SK-N-SH (cell line): ENCODE measurements at regions not wholly inside any gene's neighbourhood (a gene's known extent, or its start where the extent isn't known, plus 50 kb on each side); places are given as distances from the start of the nearest gene placed in this dataset.

Experiments used
- CTCF ChIA-PET: fragments of 300-600, 350-600 bp; formaldehyde crosslinking; extraction: SDS; loops from one replicate; lab custom pipeline; 2021; lab: Yijun Ruan, JAX
- POLR2A ChIA-PET: fragments of 350-600 bp; sonication (Branson Sonifier 250); formaldehyde crosslinking; extraction: SDS; loops from one replicate; lab custom pipeline; 2020; ENCODE audit warnings: antibody characterized with exemption, inconsistent platforms; lab: Yijun Ruan, JAX
- DNase-seq: peaks from one replicate; pipeline ENCODE4 v3.0.0; 2012
- H2AFZ ChIP-seq: fragments of 200-600 bp; sonication (generic); 2 replicates; pipeline ENCODE4 v1.8.1; 2016; ENCODE audit warnings: antibody characterized with exemption, mild to moderate bottlenecking, low read depth
- H3F3A ChIP-seq: fragments of 200-600 bp; sonication (generic); replicated peaks from 2 replicates; pipeline ENCODE3; 2016; ENCODE audit warnings: antibody characterized with exemption, mild to moderate bottlenecking; ENCODE audit not compliant: insufficient read depth
- H3K27ac ChIP-seq, 2 experiments: fragments of 200-500 bp in 1 of 2; fragments of 200-600 bp in 1 of 2; sonication (Bioruptor generic) in 1 of 2; sonication (generic), shearing (Covaris generic) in 1 of 2; 2 replicates each; pipeline versions ENCODE4 v1.5.1 to v1.6.1; 2014 to 2016; ENCODE audit warnings: low read depth in 2 of 2, inconsistent platforms in 1 of 2, low read length in 1 of 2, mild to moderate bottlenecking in 1 of 2, mixed read lengths in 1 of 2
- H3K27me3 ChIP-seq: fragments of 200-600 bp; sonication (generic), shearing (Covaris generic); 2 replicates; pipeline ENCODE4 v1.6.1; 2016; ENCODE audit warnings: mixed run types; ENCODE audit not compliant: insufficient read depth
- H3K36me3 ChIP-seq, 2 experiments: fragments of 200-500 bp in 1 of 2; fragments of 200-600 bp in 1 of 2; sonication (Bioruptor generic) in 1 of 2; sonication (generic) in 1 of 2; replicated peaks in 1 of 2; 2 replicates each; pipeline versions ENCODE3 to v1.5.1; 2014 to 2016; ENCODE audit warnings: low read length in 1 of 2, mild to moderate bottlenecking in 1 of 2; ENCODE audit not compliant: insufficient read depth in 2 of 2, control insufficient read depth in 1 of 2
- H3K4me1 ChIP-seq, 2 experiments: fragments of 200-500 bp in 1 of 2; fragments of 200-600 bp in 1 of 2; sonication (Bioruptor generic) in 1 of 2; sonication (generic), shearing (Covaris generic) in 1 of 2; 2 replicates each; pipeline versions ENCODE4 v1.5.1 to v1.6.1; 2014 to 2016; ENCODE audit warnings: low read depth in 1 of 2, low read length in 1 of 2, mixed run types in 1 of 2; ENCODE audit not compliant: insufficient read depth in 2 of 2, control insufficient read depth in 1 of 2
- H3K4me2 ChIP-seq: fragments of 200-600 bp; sonication (generic), shearing (Covaris generic); 2 replicates; pipeline ENCODE4 v1.6.1; 2017; ENCODE audit warnings: mixed run types
- H3K4me3 ChIP-seq, 2 experiments: fragments of 200-500 bp in 1 of 2; fragments of 200-600 bp in 1 of 2; sonication (Bioruptor generic) in 1 of 2; sonication (generic), shearing (Covaris generic) in 1 of 2; 2 replicates each; pipeline versions ENCODE4 v1.5.1 to v1.8.1; 2014 to 2016; ENCODE audit warnings: low read depth in 2 of 2, inconsistent platforms in 1 of 2, low read length in 1 of 2, mild to moderate bottlenecking in 1 of 2, mixed read lengths in 1 of 2, moderate library complexity in 1 of 2
- H3K79me2 ChIP-seq: fragments of 200-600 bp; sonication (generic); 2 replicates; pipeline ENCODE4 v1.8.1; 2017; ENCODE audit warnings: mild to moderate bottlenecking; ENCODE audit not compliant: insufficient read depth
- H3K9ac ChIP-seq: fragments of 200-600 bp; sonication (generic); 2 replicates; pipeline ENCODE4 v1.6.1; 2017; ENCODE audit warnings: mixed run types
- H3K9me2 ChIP-seq: fragments of 200-600 bp; sonication (generic); 2 replicates; pipeline ENCODE4 v1.6.1; 2017; ENCODE audit warnings: mixed run types
- H3K9me3 ChIP-seq: fragments of 200-600 bp; sonication (generic); 2 replicates; pipeline ENCODE4 v1.6.1; 2017; ENCODE audit warnings: mixed run types, mild to moderate bottlenecking, moderate library complexity
- H4K20me1 ChIP-seq: fragments of 200-600 bp; sonication (generic); 2 replicates; pipeline ENCODE4 v1.6.1; 2017; ENCODE audit warnings: mild to moderate bottlenecking, mixed run types; ENCODE audit not compliant: insufficient read depth
- GABPA ChIP-seq: IDR thresholded peaks from 2 replicates; pipeline ENCODE4 v1.4.0; 2012; ENCODE audit warnings: low read depth, mild to moderate bottlenecking
- GATA2 ChIP-seq: sonication (generic); formaldehyde crosslinking; IDR thresholded peaks from 2 replicates; pipeline ENCODE4 v1.5.0; 2020; ENCODE audit warnings: mild to moderate bottlenecking, missing genetic modification reagents
- MAX ChIP-seq: IDR thresholded peaks from 2 replicates; pipeline ENCODE4 v1.4.0; 2012; ENCODE audit warnings: low read depth
- MEF2A ChIP-seq: IDR thresholded peaks from 2 replicates; pipeline ENCODE4 v1.4.0; 2012; ENCODE audit warnings: low read depth, borderline replicate concordance
- NFIC ChIP-seq: IDR thresholded peaks from 2 replicates; pipeline ENCODE4 v1.4.0; 2012; ENCODE audit warnings: borderline replicate concordance
- PBX3 ChIP-seq: IDR thresholded peaks from 2 replicates; pipeline ENCODE4; 2012
- POLR2AphosphoS5 ChIP-seq: IDR thresholded peaks from 2 replicates; pipeline ENCODE4 v1.6.1; 2012; ENCODE audit warnings: low read depth, low read length
- RAD21 ChIP-seq: IDR thresholded peaks from 2 replicates; pipeline ENCODE4 v1.6.1; 2012; ENCODE audit warnings: mild to moderate bottlenecking, low read length
- REST ChIP-seq: IDR thresholded peaks from 2 replicates; pipeline ENCODE4 v1.6.1; 2012; ENCODE audit warnings: mild to moderate bottlenecking, low read depth, low read length, moderate library complexity
- WGBS: methylation state at CpG from one replicate; pipeline ENCODE4 v1.1.6; 2017; ENCODE audit warnings: low lambda C conversion rate; 5-methylcytosine and 5-hydroxymethylcytosine counted together

GRCh38 chr18:29811519-29811918 lies 1231.0 kb downstream of the DSC3 start:
- Histone ChIP-seq H3K79me2 (no peaks in the 10 kb centered on the region), H3F3A (no peaks in the 10 kb centered on the region), H3K27me3 (no peaks in the 10 kb centered on the region), H3K27ac (no peak overlapping the region), H3K9me2 (no peaks in the 10 kb centered on the region), H3K4me2 (no peak overlapping the region), H3K4me3 (no peak overlapping the region), H2AFZ (no peak overlapping the region), H3K9ac (no peak overlapping the region), H3K9me3 (no peaks in the 10 kb centered on the region), H4K20me1 (no peaks in the 10 kb centered on the region)
- POLR2A ChIA-PET = no interaction called here
- 73% methylated on average over 4 of the region's 4 CpGs for WGBS
- DNase-seq = no peak
- TF ChIP-seq RAD21 = no peak
- no peak for TF ChIP-seq PBX3
- TF ChIP-seq MEF2A = no peak
- TF ChIP-seq GATA2 (CRISPR knock-in tag) = no peak
- TF ChIP-seq MAX = no peak
- no peak for TF ChIP-seq POLR2AphosphoS5
- TF ChIP-seq NFIC = no peak
- TF ChIP-seq, all 33 proteins: peak for 0
- CTCF ChIA-PET = no interaction called here
- H3K36me3 ChIP-seq = no peaks in the 10 kb centered on the region
- no peaks in the 10 kb centered on the region for H3K4me1 ChIP-seq

- 94% methylated on average over 1 of the region's 1 CpG for WGBS
- no peak overlapping the region for H2AFZ ChIP-seq
- TF ChIP-seq GABPA = no peak
- no peak for TF ChIP-seq REST
- H3K9me2 ChIP-seq = no peaks in the 10 kb centered on the region
- H3K9me3 ChIP-seq = no peaks in the 10 kb centered on the region
- H3K36me3 ChIP-seq = no peaks in the 10 kb centered on the region
- no peaks in the 10 kb centered on the region for H3F3A ChIP-seq
- no peaks in the 10 kb centered on the region for H3K4me1 ChIP-seq
- DNase-seq = no peak
- H3K27ac ChIP-seq = no peak overlapping the region
- no peaks in the 10 kb centered on the region for H3K79me2 ChIP-seq
- H3K4me3 ChIP-seq = no peak overlapping the region
- CTCF ChIA-PET = no interaction called here
- POLR2A ChIA-PET = no interaction called here
- no peak overlapping the region for H3K9ac ChIP-seq
- no peaks in the 10 kb centered on the region for H3K27me3 ChIP-seq
- no peaks in the 10 kb centered on the region for H4K20me1 ChIP-seq
- H3K4me2 ChIP-seq = no peak overlapping the region
Observed at GRCh38 chr18:29780816-29781215, 1261.7 kb downstream of the DSC3 start.
